ENCODE measurements at regions not wholly inside any gene's neighbourhood (a gene's known extent, or its start where the extent isn't known, plus 50 kb on each side); places are given as distances from the start of the nearest gene placed in this dataset.

DNA sequence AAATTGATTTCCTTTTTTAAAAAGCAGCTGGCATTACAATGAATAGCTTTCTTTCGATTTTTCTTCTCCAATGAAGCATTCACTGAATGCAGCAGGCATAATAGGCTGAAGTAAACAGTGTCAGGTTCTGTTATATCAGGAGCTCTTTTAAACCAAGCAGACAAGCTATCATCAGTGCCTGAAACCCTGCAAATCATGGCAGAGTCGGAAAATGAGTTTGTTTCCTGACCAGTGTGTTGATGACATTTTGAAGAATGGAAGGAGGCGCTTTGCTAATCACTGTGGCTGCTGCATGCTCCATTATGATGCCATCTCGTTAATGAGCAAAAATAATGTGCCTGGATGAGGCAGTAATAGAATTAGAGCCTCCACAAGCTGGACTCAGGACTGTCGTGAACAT is 284.5 kb downstream of the ZNF608 start:
- DNase-seq (no peak), ATAC-seq (ENCODE audit: low FRiP score in 2 of 2) (no peak)
- H3K9me3 ChIP-seq, result no peaks in the 10 kb centered on the region
- 67 to 76% methylated on average over 5 of the region's 5 CpGs for WGBS, 2 donors
- no peaks in the 10 kb centered on the region for H3K36me3 ChIP-seq
- H3K27ac ChIP-seq, result no peak overlapping the region
- H3K4me1 ChIP-seq, result no peaks in the 10 kb centered on the region
- TF ChIP-seq EP300 (IDR thresholded peaks at IDR 0.05) (no peak), POLR2AphosphoS5 (IDR thresholded peaks at IDR 0.05) (no peak), POLR2A (IDR thresholded peaks at IDR 0.05) (no peak)
- TF ChIP-seq, protein P1, sequence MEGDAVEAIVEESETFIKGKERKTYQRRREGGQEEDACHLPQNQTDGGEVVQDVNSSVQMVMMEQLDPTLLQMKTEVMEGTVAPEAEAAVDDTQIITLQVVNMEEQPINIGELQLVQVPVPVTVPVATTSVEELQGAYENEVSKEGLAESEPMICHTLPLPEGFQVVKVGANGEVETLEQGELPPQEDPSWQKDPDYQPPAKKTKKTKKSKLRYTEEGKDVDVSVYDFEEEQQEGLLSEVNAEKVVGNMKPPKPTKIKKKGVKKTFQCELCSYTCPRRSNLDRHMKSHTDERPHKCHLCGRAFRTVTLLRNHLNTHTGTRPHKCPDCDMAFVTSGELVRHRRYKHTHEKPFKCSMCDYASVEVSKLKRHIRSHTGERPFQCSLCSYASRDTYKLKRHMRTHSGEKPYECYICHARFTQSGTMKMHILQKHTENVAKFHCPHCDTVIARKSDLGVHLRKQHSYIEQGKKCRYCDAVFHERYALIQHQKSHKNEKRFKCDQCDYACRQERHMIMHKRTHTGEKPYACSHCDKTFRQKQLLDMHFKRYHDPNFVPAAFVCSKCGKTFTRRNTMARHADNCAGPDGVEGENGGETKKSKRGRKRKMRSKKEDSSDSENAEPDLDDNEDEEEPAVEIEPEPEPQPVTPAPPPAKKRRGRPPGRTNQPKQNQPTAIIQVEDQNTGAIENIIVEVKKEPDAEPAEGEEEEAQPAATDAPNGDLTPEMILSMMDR (IDR thresholded peaks at IDR 0.05), result no peak
- H3K4me3 ChIP-seq, result no peak overlapping the region
- H3K27me3 ChIP-seq, result no peaks in the 10 kb centered on the region

DNA sequence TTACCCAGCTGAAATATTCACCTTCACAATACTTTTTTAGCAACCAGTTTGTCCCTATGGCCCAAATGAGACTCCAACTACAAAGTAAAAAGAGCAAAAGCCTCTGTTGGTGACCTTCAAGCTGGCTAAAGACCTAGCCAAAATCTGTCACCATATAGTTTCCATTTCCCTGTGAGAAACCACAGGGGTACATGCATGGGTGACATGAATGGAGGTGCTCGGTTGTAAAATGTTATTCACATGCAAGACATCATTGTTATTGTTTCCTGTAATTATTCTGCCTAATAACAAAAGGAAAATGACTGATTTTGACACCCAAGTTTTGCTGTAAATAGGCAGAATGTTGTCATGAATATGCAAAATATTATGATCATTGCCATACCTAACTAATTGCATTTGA is 285.3 kb downstream of the ZNF608 start:
- ATAC-seq (ENCODE audit: low FRiP score in 2 of 2) (no peak), DNase-seq (no peak)
- Histone ChIP-seq H3K27ac (no peak overlapping the region), H3K4me3 (no peak overlapping the region), H3K4me1 (no peaks in the 10 kb centered on the region), H3K36me3 (no peaks in the 10 kb centered on the region), H3K9me3 (no peaks in the 10 kb centered on the region), H3K27me3 (no peaks in the 10 kb centered on the region)
- WGBS, 2 donors, result 60 to 67% methylated on average over 1 of the region's 1 CpG
- TF ChIP-seq POLR2AphosphoS5 (IDR thresholded peaks at IDR 0.05) (no peak), EP300 (IDR thresholded peaks at IDR 0.05) (no peak), POLR2A (IDR thresholded peaks at IDR 0.05) (no peak)
- TF ChIP-seq, protein P1 (IDR thresholded peaks at IDR 0.05), result no peak

DNA sequence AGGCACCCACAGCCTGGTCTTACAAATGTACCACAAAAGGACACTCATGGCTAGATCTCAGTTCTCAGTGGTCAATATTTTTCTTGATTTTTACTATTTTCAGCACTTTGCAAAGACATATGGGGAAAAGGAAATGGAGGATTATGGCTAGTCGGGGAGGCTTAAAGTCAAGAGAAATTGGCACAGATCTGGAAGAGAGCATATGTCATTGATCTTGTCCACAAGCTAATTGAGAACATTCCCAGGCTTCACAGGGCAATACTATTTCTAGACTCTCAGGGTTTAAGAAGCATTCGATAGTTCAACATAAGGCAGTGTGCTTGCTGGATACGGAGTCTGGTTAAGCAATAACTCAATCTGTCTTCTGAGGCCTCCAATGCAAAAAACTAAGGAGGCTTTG is 285.8 kb downstream of the ZNF608 start:
- H3K9me3 ChIP-seq, result no peaks in the 10 kb centered on the region
- DNase-seq (no peak), ATAC-seq (ENCODE audit: low FRiP score in 2 of 2) (no peak)
- H3K27ac ChIP-seq, result no peak overlapping the region
- TF ChIP-seq EP300 (IDR thresholded peaks at IDR 0.05) (no peak), POLR2AphosphoS5 (IDR thresholded peaks at IDR 0.05) (no peak), POLR2A (IDR thresholded peaks at IDR 0.05) (no peak)
- TF ChIP-seq, protein P1 (IDR thresholded peaks at IDR 0.05), result no peak
- H3K4me3 ChIP-seq, result no peak overlapping the region
- 90 to 91% methylated on average over 3 of the region's 3 CpGs for WGBS, 2 donors
- H3K27me3 ChIP-seq, result no peaks in the 10 kb centered on the region
- no peaks in the 10 kb centered on the region for H3K4me1 ChIP-seq
- H3K36me3 ChIP-seq, result no peaks in the 10 kb centered on the region

DNA sequence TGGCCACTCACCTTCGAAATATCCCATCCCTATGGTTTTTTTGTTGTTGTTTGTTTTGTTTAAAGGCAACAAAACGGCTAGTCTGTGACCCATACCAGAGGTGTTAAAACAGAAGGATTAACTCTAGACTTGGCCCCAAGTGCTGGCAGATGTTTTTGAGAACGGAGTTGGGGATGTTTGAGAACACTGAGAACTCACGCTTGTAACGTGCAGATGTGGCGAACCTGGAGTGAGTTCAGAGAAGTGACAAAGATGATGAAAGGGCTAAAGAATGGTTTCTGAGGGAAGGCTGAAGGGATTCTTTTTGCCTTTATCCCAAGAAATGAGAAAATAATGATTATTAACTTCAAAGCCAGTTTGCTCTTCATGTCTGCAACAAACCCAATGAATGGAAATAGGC is 286.5 kb downstream of the ZNF608 start:
- 77 to 87% methylated on average over 6 of the region's 6 CpGs for WGBS, 2 donors
- Histone ChIP-seq H3K36me3 (no peaks in the 10 kb centered on the region), H3K4me1 (no peaks in the 10 kb centered on the region), H3K4me3 (no peak overlapping the region), H3K27ac (no peak overlapping the region), H3K9me3 (no peaks in the 10 kb centered on the region), H3K27me3 (no peaks in the 10 kb centered on the region)
- ATAC-seq (ENCODE audit: low FRiP score in 2 of 2) (peak in 1 of 2 donors; percentile 67), DNase-seq (no peak)
- no peak for TF ChIP-seq POLR2A (IDR thresholded peaks at IDR 0.05)
- TF ChIP-seq EP300 (IDR thresholded peaks at IDR 0.05), result no peak
- TF ChIP-seq, protein P1 (IDR thresholded peaks at IDR 0.05), result no peak
- TF ChIP-seq POLR2AphosphoS5 (IDR thresholded peaks at IDR 0.05), result no peak

DNA sequence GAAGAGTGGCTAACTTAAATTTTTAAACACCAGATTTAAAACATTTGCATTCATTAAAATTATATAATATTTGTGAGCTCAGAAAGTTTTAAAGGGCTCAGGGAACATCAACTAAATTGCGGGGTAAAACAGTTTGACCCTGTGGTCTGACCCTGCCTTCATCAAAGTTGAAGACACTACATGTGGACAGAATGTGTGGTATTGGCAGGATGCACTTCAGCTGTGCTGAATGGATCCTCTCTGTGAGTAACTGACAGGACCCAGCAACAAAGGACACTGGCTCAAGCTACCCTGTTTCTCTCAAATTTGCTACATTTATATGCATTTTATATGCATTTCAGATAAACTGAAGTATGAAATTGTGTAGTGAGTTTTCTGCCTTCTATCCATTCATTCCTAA is 288.5 kb downstream of the ZNF608 start:
- TF ChIP-seq POLR2AphosphoS5 (IDR thresholded peaks at IDR 0.05) (no peak), POLR2A (IDR thresholded peaks at IDR 0.05) (no peak), EP300 (IDR thresholded peaks at IDR 0.05) (no peak)
- TF ChIP-seq, protein P1 (IDR thresholded peaks at IDR 0.05), result no peak
- H3K9me3 ChIP-seq, result no peaks in the 10 kb centered on the region
- H3K4me1 ChIP-seq, result no peaks in the 10 kb centered on the region
- H3K36me3 ChIP-seq, result no peaks in the 10 kb centered on the region
- no peaks in the 10 kb centered on the region for H3K27me3 ChIP-seq
- no peak overlapping the region for H3K4me3 ChIP-seq
- ATAC-seq (ENCODE audit: low FRiP score in 2 of 2), result no peak
- no peak overlapping the region for H3K27ac ChIP-seq
- no peak for DNase-seq
- 59 to 67% methylated on average over 1 of the region's 1 CpG for WGBS, 2 donors
